ENCODE measurements at regions not wholly inside any gene's neighbourhood (a gene's known extent, or its start where the extent isn't known, plus 50 kb on each side); places are given as distances from the start of the nearest gene placed in this dataset.

DNA sequence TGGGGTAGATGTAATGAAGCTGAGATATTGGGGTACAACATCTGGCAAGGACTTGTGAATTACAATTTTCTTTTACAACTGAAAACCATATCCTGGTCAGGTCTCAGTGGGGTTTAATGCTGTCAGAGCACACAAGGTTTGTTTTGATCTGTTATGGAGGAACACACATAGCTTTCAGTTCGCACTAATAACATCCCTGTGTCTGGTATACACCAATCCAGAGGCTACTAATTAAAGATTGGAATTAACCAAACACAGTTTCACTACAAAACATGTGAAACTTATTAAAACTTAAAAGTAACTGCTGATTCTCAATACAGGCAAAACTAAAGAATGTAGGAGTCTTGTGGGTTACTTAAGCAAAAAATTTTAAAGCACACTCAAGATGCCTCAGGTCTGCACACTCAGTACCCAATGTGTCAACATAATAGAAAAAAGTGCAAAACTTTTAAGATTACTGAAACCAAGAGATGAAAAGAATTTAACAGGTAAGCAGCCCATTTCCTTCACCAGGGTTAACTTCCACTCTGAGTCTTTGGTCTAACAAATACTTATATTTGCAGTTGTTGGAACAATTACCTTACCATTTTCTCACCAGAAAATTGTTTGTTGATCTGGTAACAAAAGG is 77.4 kb downstream of the LLPH start:
- TF ChIP-seq, protein P1, sequence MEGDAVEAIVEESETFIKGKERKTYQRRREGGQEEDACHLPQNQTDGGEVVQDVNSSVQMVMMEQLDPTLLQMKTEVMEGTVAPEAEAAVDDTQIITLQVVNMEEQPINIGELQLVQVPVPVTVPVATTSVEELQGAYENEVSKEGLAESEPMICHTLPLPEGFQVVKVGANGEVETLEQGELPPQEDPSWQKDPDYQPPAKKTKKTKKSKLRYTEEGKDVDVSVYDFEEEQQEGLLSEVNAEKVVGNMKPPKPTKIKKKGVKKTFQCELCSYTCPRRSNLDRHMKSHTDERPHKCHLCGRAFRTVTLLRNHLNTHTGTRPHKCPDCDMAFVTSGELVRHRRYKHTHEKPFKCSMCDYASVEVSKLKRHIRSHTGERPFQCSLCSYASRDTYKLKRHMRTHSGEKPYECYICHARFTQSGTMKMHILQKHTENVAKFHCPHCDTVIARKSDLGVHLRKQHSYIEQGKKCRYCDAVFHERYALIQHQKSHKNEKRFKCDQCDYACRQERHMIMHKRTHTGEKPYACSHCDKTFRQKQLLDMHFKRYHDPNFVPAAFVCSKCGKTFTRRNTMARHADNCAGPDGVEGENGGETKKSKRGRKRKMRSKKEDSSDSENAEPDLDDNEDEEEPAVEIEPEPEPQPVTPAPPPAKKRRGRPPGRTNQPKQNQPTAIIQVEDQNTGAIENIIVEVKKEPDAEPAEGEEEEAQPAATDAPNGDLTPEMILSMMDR (IDR thresholded peaks at IDR 0.05), result no peak
- no peak for TF ChIP-seq POLR2A (IDR thresholded peaks at IDR 0.05)
